Ectodermal cell (in vitro differentiated cells): ENCODE measurements at regions not wholly inside any gene's neighbourhood (a gene's known extent, or its start where the extent isn't known, plus 50 kb on each side); places are given as distances from the start of the nearest gene placed in this dataset.
"Not testable (repeated sequence)": the region's sequence is repeated elsewhere in the genome, so short reads cannot be mapped to it uniquely, and the experiment has no call there.

Experiments
- H3K27ac ChIP-seq: 2 replicates; pipeline ENCODE4 v1.7.0; 2013; ENCODE audit warnings: mild to moderate bottlenecking, low read depth, low read length; ENCODE audit not compliant: insufficient read depth, poor library complexity, severe bottlenecking
- H3K27me3 ChIP-seq: 2 replicates; pipeline ENCODE4 v1.7.0; 2013; ENCODE audit warnings: mild to moderate bottlenecking, low read length; ENCODE audit not compliant: insufficient read depth, control insufficient read depth, poor library complexity, severe bottlenecking
- H3K36me3 ChIP-seq: one replicate; pipeline ENCODE4 v1.7.0; 2013; ENCODE audit warnings: low read length; ENCODE audit not compliant: control insufficient read depth, insufficient read depth
- H3K4me1 ChIP-seq: one replicate; pipeline ENCODE4 v1.7.0; 2013; ENCODE audit warnings: low read length; ENCODE audit not compliant: control insufficient read depth, insufficient read depth
- H3K4me3 ChIP-seq: 2 replicates; pipeline ENCODE4 v1.7.0; 2013; ENCODE audit warnings: low read depth, low read length, control low read depth; ENCODE audit not compliant: insufficient read depth
- H3K9me3 ChIP-seq: 2 replicates; pipeline ENCODE4 v1.7.0; 2013; ENCODE audit warnings: mild to moderate bottlenecking, low read length, moderate library complexity; ENCODE audit not compliant: control insufficient read depth
- WGBS, 2 experiments: methylation state at CpG; one replicate each; pipeline ENCODE4 v1.1.7; 2013; ENCODE audit warnings: missing lambda C conversion rate in 2 of 2; 5-methylcytosine and 5-hydroxymethylcytosine counted together

DNA sequence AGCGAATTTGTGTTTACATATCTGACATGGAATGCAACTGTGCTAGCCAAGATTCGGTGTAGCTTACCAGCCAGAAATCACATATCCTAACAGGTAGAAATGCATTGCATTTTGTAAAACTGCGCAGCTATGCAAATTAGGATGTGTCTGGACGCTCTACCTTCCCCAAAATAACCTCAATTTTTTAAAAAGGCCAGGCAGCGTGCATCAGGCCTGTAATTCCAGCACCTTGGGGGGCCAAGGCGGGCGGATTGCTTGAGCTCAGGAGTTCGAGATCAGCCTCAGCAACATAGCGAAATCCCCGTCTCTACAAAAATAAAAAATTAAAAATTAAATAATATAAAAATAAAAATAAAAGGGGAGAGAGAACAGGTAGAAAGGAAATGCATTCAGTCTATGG, 305.0 kb downstream of the TYW1 start:
- H3K27me3 ChIP-seq, result no peaks in the 10 kb centered on the region
- H3K36me3 ChIP-seq, result peaks cover 4% of the 10 kb centered on the region
- no peaks in the 10 kb centered on the region for H3K9me3 ChIP-seq
- no peaks in the 10 kb centered on the region for H3K4me1 ChIP-seq
- no peak overlapping the region for H3K27ac ChIP-seq
- H3K4me3 ChIP-seq, result peak overlapping the region; percentile 75
- WGBS, 2 experiments, result 71 to 72% methylated on average over 8 of the region's 10 CpGs

DNA sequence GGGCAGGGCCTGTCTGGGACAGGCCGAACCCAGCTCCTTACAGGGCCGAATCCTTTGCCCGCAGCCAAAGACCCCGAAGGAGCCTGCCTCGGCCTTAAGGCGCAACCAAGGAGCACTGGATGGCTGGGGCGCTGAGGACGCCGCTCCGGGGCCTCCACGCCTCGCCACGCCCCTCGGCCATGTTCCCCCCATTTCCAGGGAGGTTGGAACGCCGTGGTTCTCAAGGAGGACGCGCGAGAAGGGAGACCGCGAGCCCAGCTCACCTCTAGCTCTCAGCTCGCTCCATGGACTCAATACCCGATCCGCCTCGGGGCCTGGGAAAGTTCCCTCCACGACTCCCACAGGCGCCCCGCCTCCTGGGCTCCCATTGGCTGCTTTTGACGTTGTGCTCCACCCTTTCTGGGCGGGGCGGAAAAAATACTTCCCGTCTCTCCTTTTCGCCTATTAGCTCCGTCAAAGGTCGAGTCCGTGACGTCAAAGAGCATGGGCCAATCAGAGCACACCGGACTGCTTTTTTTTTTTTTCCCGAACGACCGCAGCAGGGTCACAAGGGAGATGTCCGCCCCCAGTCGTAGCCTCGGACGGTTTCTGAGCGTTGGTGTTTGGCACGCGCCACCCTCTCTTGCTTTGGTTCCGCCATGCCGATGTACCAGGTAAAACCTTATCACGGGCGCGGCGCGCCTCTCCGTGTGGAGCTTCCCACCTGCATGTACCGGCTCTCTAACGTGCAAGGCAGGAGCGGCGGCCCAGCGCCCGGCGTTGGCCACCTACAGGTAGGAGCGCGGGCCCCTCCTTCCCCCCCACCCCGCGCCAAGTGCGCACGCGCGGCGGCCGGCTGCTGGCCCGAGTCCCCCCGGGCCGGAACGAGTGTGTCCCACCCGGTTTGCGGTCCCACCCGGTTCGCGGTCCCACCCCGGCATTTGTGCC, 305.7 kb downstream of the TYW1 start:
- Histone ChIP-seq H3K4me3 (peak overlapping the region; percentile 75), H3K27ac (peak overlapping the region; percentile 92), H3K9me3 (no peaks in the 10 kb centered on the region), H3K4me1 (no peaks in the 10 kb centered on the region), H3K27me3 (no peaks in the 10 kb centered on the region), H3K36me3 (peaks cover 6% of the 10 kb centered on the region)
- WGBS, 2 experiments, result 0% methylated on average over 83 of the region's 83 CpGs

DNA sequence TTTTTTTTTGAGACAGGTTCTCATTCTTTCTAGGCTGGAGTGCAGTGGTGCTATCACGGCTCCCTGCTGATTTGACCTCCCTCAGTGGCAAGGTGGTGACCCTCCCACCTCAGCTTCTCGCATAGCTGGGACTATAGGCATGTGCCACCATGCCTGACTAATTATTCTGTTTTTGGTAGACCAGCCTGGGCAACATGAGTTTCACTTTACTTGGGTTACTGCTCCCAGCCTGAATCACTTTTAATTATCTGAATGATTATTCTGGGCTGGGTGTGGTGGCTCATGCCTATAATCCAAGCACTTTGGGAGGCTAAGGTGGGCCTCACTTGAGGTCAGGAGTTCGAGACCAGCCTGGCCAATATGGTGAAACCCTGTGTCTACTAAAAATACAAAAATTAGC, 308.2 kb downstream of the TYW1 start:
- WGBS, 2 experiments, result 93% methylated on average over 3 of the region's 3 CpGs
- not testable (repeated sequence) for H3K4me1 ChIP-seq, H3K27ac ChIP-seq, H3K4me3 ChIP-seq, H3K9me3 ChIP-seq, H3K27me3 ChIP-seq
- H3K36me3 ChIP-seq, result peaks cover 17% of the 10 kb centered on the region

DNA sequence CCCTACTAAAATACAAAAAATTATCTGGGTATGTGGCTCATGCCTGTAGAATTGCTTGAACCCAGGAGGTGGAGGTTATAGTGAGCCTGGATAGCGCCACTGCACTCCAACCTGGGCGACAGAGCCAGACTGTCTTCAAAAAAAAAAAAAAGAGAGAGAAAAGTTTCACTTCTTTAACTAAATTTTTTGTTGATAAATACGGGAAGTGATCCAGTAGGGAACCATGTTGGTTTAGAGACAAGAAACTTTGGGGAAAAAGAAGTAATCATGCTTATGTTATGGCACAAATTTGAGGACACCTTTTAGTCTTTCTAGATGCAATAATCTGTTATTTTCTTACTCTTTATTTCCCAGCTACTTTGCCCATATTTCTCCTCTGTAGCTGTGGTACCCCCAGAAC, 309.7 kb downstream of the TYW1 start:
- Histone ChIP-seq H3K4me1 (no peaks in the 10 kb centered on the region), H3K27me3 (no peaks in the 10 kb centered on the region), H3K4me3 (no peak overlapping the region), H3K36me3 (peaks cover 25% of the 10 kb centered on the region), H3K9me3 (no peaks in the 10 kb centered on the region), H3K27ac (no peak overlapping the region)
- WGBS, 2 experiments, result 96 to 97% methylated on average over 3 of the region's 3 CpGs

DNA sequence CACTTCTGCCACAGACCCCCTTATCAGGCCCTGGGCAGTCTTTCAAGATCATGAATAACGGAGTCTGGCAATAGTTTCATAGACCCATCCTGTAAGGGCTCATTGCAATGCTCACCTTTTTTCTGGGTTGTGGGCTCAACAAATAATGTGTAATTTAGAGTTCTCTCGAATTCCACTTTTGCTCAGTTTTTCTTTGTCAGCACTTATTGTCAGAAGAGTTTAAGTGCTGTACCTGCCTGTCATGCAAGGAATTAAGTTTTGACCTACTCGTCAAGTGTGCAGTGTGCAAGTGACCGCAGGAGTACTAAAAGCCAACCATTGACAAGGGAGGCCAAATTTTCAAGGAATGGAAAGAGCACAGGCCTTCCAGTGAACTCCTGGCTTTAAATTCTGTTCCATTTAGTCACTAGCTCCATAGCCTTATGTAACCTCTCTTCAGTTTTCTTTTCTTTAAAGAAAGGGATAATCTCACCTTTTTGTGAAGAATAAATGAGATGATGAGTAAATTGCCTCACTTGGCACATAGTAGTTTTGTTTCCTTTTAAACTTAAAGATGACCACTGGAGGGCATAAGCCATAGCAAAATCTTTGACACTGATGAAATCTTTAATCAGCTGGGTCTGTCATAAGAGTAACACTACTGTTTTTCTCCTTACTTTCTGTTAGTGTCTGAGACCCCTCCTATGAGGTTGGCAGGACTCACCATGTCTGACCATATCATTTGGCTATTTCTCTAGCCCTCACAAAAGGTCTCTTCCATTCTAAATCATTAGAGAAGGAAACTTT, 313.3 kb downstream of the TYW1 start:
- Histone ChIP-seq H3K27ac (no peak overlapping the region), H3K4me1 (no peaks in the 10 kb centered on the region), H3K9me3 (no peaks in the 10 kb centered on the region), H3K27me3 (no peaks in the 10 kb centered on the region), H3K36me3 (peaks cover 38% of the 10 kb centered on the region), H3K4me3 (no peak overlapping the region)
- WGBS, 2 experiments, result 96% methylated on average over 4 of the region's 4 CpGs

DNA sequence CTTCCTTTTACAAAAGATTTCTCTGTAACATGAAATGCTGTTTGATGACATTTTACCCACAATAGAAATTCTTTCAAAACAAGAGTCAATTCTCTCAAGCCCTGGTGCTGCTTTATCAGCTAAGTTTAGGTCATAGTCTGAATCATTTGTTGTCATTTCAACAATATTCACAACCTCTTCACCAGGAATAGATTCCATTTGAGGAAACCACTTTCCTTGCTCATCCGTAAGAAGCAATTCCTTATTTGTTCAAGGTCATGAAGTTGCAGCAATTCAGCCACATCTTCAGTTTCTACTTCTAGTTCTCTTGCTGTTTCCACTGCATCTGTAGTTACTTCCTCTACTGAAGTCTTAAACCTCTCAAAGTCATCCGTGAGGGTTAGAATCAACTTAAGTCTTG, 315.3 kb downstream of the TYW1 start:
- H3K4me1 ChIP-seq, result no peaks in the 10 kb centered on the region
- H3K4me3 ChIP-seq, result no peak overlapping the region
- 91 to 94% methylated on average over 2 of the region's 2 CpGs for WGBS, 2 experiments
- H3K9me3 ChIP-seq, result no peaks in the 10 kb centered on the region
- no peaks in the 10 kb centered on the region for H3K27me3 ChIP-seq
- no peak overlapping the region for H3K27ac ChIP-seq
- H3K36me3 ChIP-seq, result peaks cover 34% of the 10 kb centered on the region

DNA sequence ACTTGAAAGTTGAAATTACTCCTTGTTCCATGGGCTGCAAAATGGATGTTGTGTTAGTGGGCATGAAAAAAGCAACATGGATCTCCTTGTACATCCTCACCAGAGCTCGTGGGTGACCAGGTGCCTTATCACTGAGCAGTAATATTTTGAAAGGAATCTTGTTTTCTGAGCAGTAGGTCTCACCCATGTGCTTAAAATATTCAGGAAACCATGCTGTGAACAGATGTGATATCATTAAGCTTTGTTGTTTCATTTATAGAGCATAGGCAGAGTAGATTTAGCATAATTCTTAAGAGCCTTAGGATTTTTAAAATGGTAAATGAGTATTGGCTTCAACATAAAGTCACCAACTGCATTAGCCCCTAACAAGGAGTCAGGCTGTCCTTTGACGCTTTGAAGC, 316.6 kb downstream of the TYW1 start:
- Histone ChIP-seq H3K4me1 (no peaks in the 10 kb centered on the region), H3K4me3 (no peak overlapping the region), H3K27ac (no peak overlapping the region), H3K27me3 (no peaks in the 10 kb centered on the region), H3K36me3 (peaks cover 30% of the 10 kb centered on the region), H3K9me3 (no peaks in the 10 kb centered on the region)
- WGBS, 2 experiments, result 90 to 92% methylated on average over 2 of the region's 2 CpGs

DNA sequence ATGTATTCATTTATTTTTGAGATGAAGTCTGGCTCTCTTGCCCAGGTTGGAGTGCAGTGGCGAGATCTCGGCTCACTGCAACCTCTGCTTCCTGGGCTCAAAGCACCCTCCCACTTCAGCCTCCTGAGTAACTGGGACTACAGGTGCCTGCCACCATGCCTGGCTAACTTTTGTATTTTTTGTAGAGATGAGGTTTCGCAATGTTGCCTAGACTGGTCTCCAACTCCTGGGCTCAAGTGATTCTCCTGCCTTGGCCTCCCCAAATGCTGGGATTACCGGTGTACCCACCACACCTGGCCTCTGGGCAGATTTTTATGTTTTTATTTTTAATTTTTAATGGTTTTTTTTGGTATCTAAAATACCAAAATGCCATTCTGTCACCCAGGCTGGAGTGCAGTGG, 320.3 kb downstream of the TYW1 start:
- H3K4me3 ChIP-seq, H3K4me1 ChIP-seq, H3K27ac ChIP-seq, H3K36me3 ChIP-seq, H3K27me3 ChIP-seq, H3K9me3 ChIP-seq: not testable (repeated sequence)
- WGBS, 2 experiments, result 96% methylated on average over 4 of the region's 4 CpGs

DNA sequence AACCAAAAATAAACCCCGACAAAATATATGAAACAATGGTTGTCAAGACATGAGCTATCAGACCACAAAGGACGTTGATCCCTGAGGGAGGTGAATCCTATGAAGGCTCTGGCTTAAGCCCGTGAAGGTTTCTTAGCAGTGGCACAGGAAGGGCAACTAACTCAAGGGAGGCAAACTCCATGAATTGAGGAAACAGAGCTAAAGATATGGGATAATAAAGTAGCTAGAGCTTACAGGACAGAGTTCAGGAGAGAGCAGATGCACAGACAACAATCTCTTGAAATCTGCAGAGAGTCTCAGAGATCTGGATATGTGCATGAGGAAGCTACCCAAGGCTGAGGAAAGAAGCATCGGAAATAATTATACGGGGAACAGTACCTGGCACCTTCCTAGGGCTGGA, 331.6 kb downstream of the TYW1 start:
- not testable (repeated sequence) for H3K4me3 ChIP-seq, H3K9me3 ChIP-seq, H3K36me3 ChIP-seq, H3K27me3 ChIP-seq, H3K4me1 ChIP-seq, H3K27ac ChIP-seq
- 54 to 59% methylated on average over 3 of the region's 5 CpGs for WGBS, 2 experiments

DNA sequence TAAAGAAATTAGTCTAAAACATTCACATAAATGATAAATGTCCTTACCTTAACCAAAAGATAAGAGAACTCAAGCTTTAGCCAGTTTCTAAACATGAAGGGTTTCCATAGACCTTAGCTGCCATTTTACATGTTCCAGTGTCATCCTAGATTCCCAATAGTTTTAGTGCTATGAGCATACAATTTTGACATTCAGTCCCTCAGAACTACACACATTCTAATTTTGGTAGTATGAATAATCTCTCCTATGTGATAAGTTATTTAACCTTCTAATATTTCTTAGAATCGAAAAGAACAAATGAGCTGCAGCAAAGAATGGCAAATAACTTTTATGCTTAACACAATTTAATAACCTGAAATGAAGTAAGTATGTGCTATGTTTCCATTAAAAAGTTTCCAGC, 338.5 kb downstream of the TYW1 start:
- H3K9me3 ChIP-seq, H3K4me1 ChIP-seq, H3K27ac ChIP-seq, H3K4me3 ChIP-seq, H3K27me3 ChIP-seq, H3K36me3 ChIP-seq: not testable (repeated sequence)
- WGBS, 2 experiments, result no CpG with 5 or more reads among the region's 1 CpG
